Smooth muscle cell (in vitro differentiated cells): ENCODE measurements at regions not wholly inside any gene's neighbourhood (a gene's known extent, or its start where the extent isn't known, plus 50 kb on each side); places are given as distances from the start of the nearest gene placed in this dataset.

Experiments used
- DNase-seq: peaks from one replicate; lab custom pipeline; 2025; ENCODE audit not compliant: unreplicated experiment; lab: John Stamatoyannopoulos, UW
- H2AFZ ChIP-seq: fragments of 200-600 bp; sonication (generic); 2 replicates; pipeline ENCODE4 v1.6.0; 2016; ENCODE audit warnings: antibody characterized with exemption, low read depth, mild to moderate bottlenecking
- H3F3A ChIP-seq: fragments of 200-600 bp; sonication (generic); 2 replicates; pipeline ENCODE4 v1.6.0; 2017; ENCODE audit warnings: antibody characterized with exemption, low read depth
- H3K27ac ChIP-seq: fragments of 200-600 bp; sonication (generic); 2 replicates; pipeline ENCODE4 v1.5.1; 2016; ENCODE audit warnings: low read depth, mild to moderate bottlenecking
- H3K27me3 ChIP-seq: fragments of 200-600 bp; sonication (generic); 2 replicates; pipeline ENCODE4 v1.6.1; 2016; ENCODE audit warnings: low read depth, mild to moderate bottlenecking
- H3K36me3 ChIP-seq: fragments of 200-600 bp; sonication (generic); 2 replicates; pipeline ENCODE4 v1.5.1; 2016; ENCODE audit warnings: low read depth
- H3K4me1 ChIP-seq: fragments of 200-600 bp; sonication (generic); 2 replicates; pipeline ENCODE4 v1.5.1; 2016; ENCODE audit warnings: low read depth
- H3K4me2 ChIP-seq: fragments of 200-600 bp; sonication (generic); 2 replicates; pipeline ENCODE4 v1.6.0; 2016; ENCODE audit warnings: mild to moderate bottlenecking
- H3K4me3 ChIP-seq: fragments of 200-600 bp; sonication (generic); 2 replicates; pipeline ENCODE4 v1.5.1; 2016; ENCODE audit warnings: mild to moderate bottlenecking
- H3K79me2 ChIP-seq: fragments of 200-600 bp; sonication (generic); 2 replicates; pipeline ENCODE4 v1.6.0; 2016; ENCODE audit warnings: low read depth, mild to moderate bottlenecking
- H3K9ac ChIP-seq: fragments of 200-600 bp; sonication (generic); 2 replicates; pipeline ENCODE4 v1.6.0; 2016; ENCODE audit warnings: low read depth
- H3K9me3 ChIP-seq: fragments of 200-600 bp; sonication (generic); replicated peaks from 2 replicates; pipeline ENCODE4 v1.5.1; 2016; ENCODE audit warnings: low read depth
- H4K20me1 ChIP-seq: fragments of 200-600 bp; sonication (generic); 2 replicates; pipeline ENCODE4 v1.6.0; 2016; ENCODE audit warnings: low read depth
- CTCF ChIP-seq: fragments of 200-600 bp; sonication (generic); IDR thresholded peaks from 2 replicates; pipeline ENCODE4 v1.5.1; 2017; ENCODE audit warnings: borderline replicate concordance, mild to moderate bottlenecking, antibody characterized with exemption; ENCODE audit not compliant: insufficient read depth, poor library complexity, severe bottlenecking
- WGBS: methylation state at CpG from one replicate; pipeline ENCODE4 v1.1.7; 2016; ENCODE audit warnings: low lambda C conversion rate; 5-methylcytosine and 5-hydroxymethylcytosine counted together

- no peaks in the 10 kb centered on the region for H3F3A ChIP-seq
- no peak for DNase-seq
- no peaks in the 10 kb centered on the region for H4K20me1 ChIP-seq
- H3K27me3 ChIP-seq, result peaks cover 12% of the 10 kb centered on the region
- no peaks in the 10 kb centered on the region for H3K9me3 ChIP-seq
- H3K9ac ChIP-seq, result no peak overlapping the region
- no peak overlapping the region for H3K4me3 ChIP-seq
- no peaks in the 10 kb centered on the region for H3K79me2 ChIP-seq
- TF ChIP-seq CTCF, result no peak
- H3K36me3 ChIP-seq, result no peaks in the 10 kb centered on the region
- H3K27ac ChIP-seq, result no peak overlapping the region
- WGBS, result 78% methylated on average over 5 of the region's 5 CpGs
- H2AFZ ChIP-seq, result no peak overlapping the region
- no peaks in the 10 kb centered on the region for H3K4me1 ChIP-seq
- no peak overlapping the region for H3K4me2 ChIP-seq
Observed at GRCh38 chr1:5543235-5543634, 449.0 kb downstream of the NPHP4 start.

- Histone ChIP-seq H3K36me3 (no peaks in the 10 kb centered on the region), H3K79me2 (no peaks in the 10 kb centered on the region), H3K4me3 (no peak overlapping the region), H2AFZ (no peak overlapping the region), H4K20me1 (no peaks in the 10 kb centered on the region), H3K27ac (no peak overlapping the region), H3K9ac (no peak overlapping the region), H3K4me2 (no peak overlapping the region), H3K9me3 (no peaks in the 10 kb centered on the region), H3K27me3 (peaks cover 5% of the 10 kb centered on the region), H3F3A (no peaks in the 10 kb centered on the region), H3K4me1 (no peaks in the 10 kb centered on the region)
- no peak for TF ChIP-seq CTCF
- no peak for DNase-seq
- WGBS, result 92% methylated on average over 3 of the region's 3 CpGs
Observed at GRCh38 chr1:5532811-5533210, 459.4 kb downstream of the NPHP4 start.

GRCh38 chr1:5526822-5527551 lies 465.2 kb downstream of the NPHP4 start:
- no peak overlapping the region for H3K4me2 ChIP-seq
- no peak overlapping the region for H3K4me3 ChIP-seq
- no peak for DNase-seq
- no peaks in the 10 kb centered on the region for H3K9me3 ChIP-seq
- no peaks in the 10 kb centered on the region for H3K4me1 ChIP-seq
- no peaks in the 10 kb centered on the region for H3K36me3 ChIP-seq
- H3F3A ChIP-seq, result no peaks in the 10 kb centered on the region
- WGBS, result 87% methylated on average over 19 of the region's 19 CpGs
- no peak overlapping the region for H3K27ac ChIP-seq
- H3K79me2 ChIP-seq, result no peaks in the 10 kb centered on the region
- TF ChIP-seq CTCF, result no peak
- H3K27me3 ChIP-seq, result no peaks in the 10 kb centered on the region
- H3K9ac ChIP-seq, result no peak overlapping the region
- H4K20me1 ChIP-seq, result no peaks in the 10 kb centered on the region
- H2AFZ ChIP-seq, result no peak overlapping the region

GRCh38 chr1:5526385-5526750 lies 465.9 kb downstream of the NPHP4 start:
- no peak for TF ChIP-seq CTCF
- WGBS, result 61% methylated on average over 8 of the region's 8 CpGs
- H3F3A ChIP-seq, result no peaks in the 10 kb centered on the region
- H3K4me3 ChIP-seq, result no peak overlapping the region
- H3K27ac ChIP-seq, result no peak overlapping the region
- H3K79me2 ChIP-seq, result no peaks in the 10 kb centered on the region
- H3K4me1 ChIP-seq, result no peaks in the 10 kb centered on the region
- no peaks in the 10 kb centered on the region for H4K20me1 ChIP-seq
- no peaks in the 10 kb centered on the region for H3K36me3 ChIP-seq
- no peak overlapping the region for H3K9ac ChIP-seq
- H3K27me3 ChIP-seq, result no peaks in the 10 kb centered on the region
- DNase-seq, result no peak
- H3K9me3 ChIP-seq, result no peaks in the 10 kb centered on the region
- no peak overlapping the region for H3K4me2 ChIP-seq
- no peak overlapping the region for H2AFZ ChIP-seq
